Gastrocnemius medialis (tissue), 4 donors: ENCODE measurements at regions not wholly inside any gene's neighbourhood (a gene's known extent, or its start where the extent isn't known, plus 50 kb on each side); places are given as distances from the start of the nearest gene placed in this dataset.

ENCODE experiments used
- ATAC-seq, 2 donors: fragments of 150-250 bp; one replicate each; pipeline ENCODE4 v1.9.1; 2016
- DNase-seq, 2 donors: peaks; one replicate each; pipeline ENCODE4 v3.0.0-alpha.2; 2019
- H3K27ac ChIP-seq, 4 donors: fragments of 200-600 bp; sonication (generic); 1 replicate in 1 of 4; 2 replicates in 3 of 4; pipeline ENCODE4 v1.5.1; 2016 to 2018; ENCODE audit warnings: mild to moderate bottlenecking in 2 of 4, moderate library complexity in 1 of 4
- H3K27me3 ChIP-seq, 3 donors: fragments of 200-600 bp; sonication (generic) in 2 of 3; 1 replicate in 1 of 3; 2 replicates in 2 of 3; pipeline versions ENCODE4 v1.5.1 to v1.6.0; 2016 to 2019; ENCODE audit warnings: mild to moderate bottlenecking in 1 of 3, moderate library complexity in 1 of 3
- H3K36me3 ChIP-seq, 2 donors: fragments of 200-600 bp; sonication (generic) in 1 of 2; one replicate each; pipeline ENCODE4 v1.5.1; 2017 to 2018
- H3K4me1 ChIP-seq, 2 donors: fragments of 200-600 bp; sonication (generic) in 1 of 2; one replicate each; pipeline ENCODE4 v1.5.1; 2016 to 2017; ENCODE audit warnings: mild to moderate bottlenecking in 2 of 2
- H3K4me3 ChIP-seq, 4 donors: fragments of 200-600 bp; sonication (generic) in 3 of 4; 1 replicate in 1 of 4; 2 replicates in 3 of 4; pipeline ENCODE4 v1.5.1; 2016 to 2019; ENCODE audit warnings: mild to moderate bottlenecking in 2 of 4
- H3K9me3 ChIP-seq, 3 donors: fragments of 200-600 bp; sonication (generic) in 2 of 3; 1 replicate in 1 of 3; 2 replicates in 2 of 3; pipeline ENCODE4 v1.5.1; 2016 to 2019
- POLR2A ChIP-seq, 2 donors: fragments of 450-650 bp; IDR thresholded peaks; one replicate each; pipeline ENCODE4 v1.6.1; 2017; ENCODE audit warnings: antibody characterized with exemption in 2 of 2, mild to moderate bottlenecking in 2 of 2, moderate library complexity in 2 of 2
- in situ Hi-C, 4 donors: fragments of 200-750 bp; cut with MboI; loops; one replicate each; pipeline versions ENCODE4 v1.15.0 to v1.8.0; 2017; ENCODE audit warnings: low sequenced_read_pairs in 4 of 4
- intact Hi-C: fragments of 100-400 bp; cut with DNase I; formaldehyde crosslinking; loops from one replicate; pipeline ENCODE4 v1.15.1; 2023; ENCODE audit warnings: low total_unique reads
- TF ChIP-seq, protein P1 (sequence below), 5 experiments: fragments of 450-650 bp in 3 of 5; fragments of 200-600 bp in 2 of 5; sonication (generic) in 2 of 5; IDR thresholded peaks in 4 of 5; conservative IDR thresholded peaks in 1 of 5; 1 replicate in 4 of 5; 2 replicates in 1 of 5; pipeline ENCODE4 v1.5.1; 2016 to 2019; ENCODE audit warnings: antibody characterized with exemption in 5 of 5, mild to moderate bottlenecking in 3 of 5, moderate library complexity in 3 of 5

GRCh38 chr9:73064315-73064714 is 87.3 kb upstream of the ANXA1 start:
- Histone ChIP-seq H3K27ac (no peak overlapping the region), H3K4me1 (no peaks in the 10 kb centered on the region), H3K4me3 (no peak overlapping the region), H3K36me3 (no peaks in the 10 kb centered on the region), H3K9me3 (no peaks in the 10 kb centered on the region), H3K27me3 (no peaks in the 10 kb centered on the region)
- ATAC-seq, result no peak
- intact Hi-C loops, result no loop called here
- no peak for DNase-seq
- no peak for TF ChIP-seq POLR2A (IDR thresholded peaks at IDR 0.05)
- TF ChIP-seq, protein P1, sequence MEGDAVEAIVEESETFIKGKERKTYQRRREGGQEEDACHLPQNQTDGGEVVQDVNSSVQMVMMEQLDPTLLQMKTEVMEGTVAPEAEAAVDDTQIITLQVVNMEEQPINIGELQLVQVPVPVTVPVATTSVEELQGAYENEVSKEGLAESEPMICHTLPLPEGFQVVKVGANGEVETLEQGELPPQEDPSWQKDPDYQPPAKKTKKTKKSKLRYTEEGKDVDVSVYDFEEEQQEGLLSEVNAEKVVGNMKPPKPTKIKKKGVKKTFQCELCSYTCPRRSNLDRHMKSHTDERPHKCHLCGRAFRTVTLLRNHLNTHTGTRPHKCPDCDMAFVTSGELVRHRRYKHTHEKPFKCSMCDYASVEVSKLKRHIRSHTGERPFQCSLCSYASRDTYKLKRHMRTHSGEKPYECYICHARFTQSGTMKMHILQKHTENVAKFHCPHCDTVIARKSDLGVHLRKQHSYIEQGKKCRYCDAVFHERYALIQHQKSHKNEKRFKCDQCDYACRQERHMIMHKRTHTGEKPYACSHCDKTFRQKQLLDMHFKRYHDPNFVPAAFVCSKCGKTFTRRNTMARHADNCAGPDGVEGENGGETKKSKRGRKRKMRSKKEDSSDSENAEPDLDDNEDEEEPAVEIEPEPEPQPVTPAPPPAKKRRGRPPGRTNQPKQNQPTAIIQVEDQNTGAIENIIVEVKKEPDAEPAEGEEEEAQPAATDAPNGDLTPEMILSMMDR (IDR thresholded peaks at IDR 0.05 in 4 of 5, conservative IDR thresholded peaks at IDR 0.05 in 1 of 5), result no peak
- in situ Hi-C loops, result no loop called here

- in situ Hi-C loops (no loop called here), intact Hi-C loops (no loop called here)
- H3K4me1 ChIP-seq, result no peaks in the 10 kb centered on the region
- ATAC-seq (no peak), DNase-seq (no peak)
- H3K27ac ChIP-seq, result no peak overlapping the region
- H3K9me3 ChIP-seq, result no peaks in the 10 kb centered on the region
- H3K27me3 ChIP-seq, result no peaks in the 10 kb centered on the region
- no peak overlapping the region for H3K4me3 ChIP-seq
- no peaks in the 10 kb centered on the region for H3K36me3 ChIP-seq
- TF ChIP-seq POLR2A (IDR thresholded peaks at IDR 0.05), result no peak
- TF ChIP-seq, protein P1 (IDR thresholded peaks at IDR 0.05 in 4 of 5, conservative IDR thresholded peaks at IDR 0.05 in 1 of 5), result no peak
These were observed 90.5 kb upstream of the ANXA1 start for GRCh38 chr9:73061146-73061545.

DNA sequence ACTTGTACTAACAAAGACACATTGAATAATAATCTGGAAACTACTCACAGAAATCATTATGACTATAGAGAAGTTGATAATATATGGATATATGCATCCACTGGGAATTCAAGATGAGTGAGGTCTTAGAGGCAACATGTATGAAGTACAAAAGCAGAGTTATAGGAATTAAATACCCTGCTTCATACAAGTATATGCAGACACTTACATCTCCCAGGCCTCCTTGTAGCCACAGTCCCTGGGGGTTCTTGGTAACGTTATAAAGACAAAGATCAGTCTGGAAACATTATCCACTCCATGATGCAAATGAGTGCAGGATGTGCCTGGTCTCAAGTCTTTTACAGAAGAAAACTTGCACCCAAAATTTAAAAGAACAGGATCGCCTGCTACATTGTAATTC is 92.4 kb upstream of the ANXA1 start:
- no peaks in the 10 kb centered on the region for H3K27me3 ChIP-seq
- intact Hi-C loops (no loop called here), in situ Hi-C loops (no loop called here)
- DNase-seq, result no peak
- H3K27ac ChIP-seq, result no peak overlapping the region
- no peaks in the 10 kb centered on the region for H3K4me1 ChIP-seq
- no peaks in the 10 kb centered on the region for H3K9me3 ChIP-seq
- H3K4me3 ChIP-seq, result no peak overlapping the region
- ATAC-seq, result no peak
- no peaks in the 10 kb centered on the region for H3K36me3 ChIP-seq
- TF ChIP-seq, protein P1 (IDR thresholded peaks at IDR 0.05 in 4 of 5, conservative IDR thresholded peaks at IDR 0.05 in 1 of 5), result no peak
- no peak for TF ChIP-seq POLR2A (IDR thresholded peaks at IDR 0.05)

DNA sequence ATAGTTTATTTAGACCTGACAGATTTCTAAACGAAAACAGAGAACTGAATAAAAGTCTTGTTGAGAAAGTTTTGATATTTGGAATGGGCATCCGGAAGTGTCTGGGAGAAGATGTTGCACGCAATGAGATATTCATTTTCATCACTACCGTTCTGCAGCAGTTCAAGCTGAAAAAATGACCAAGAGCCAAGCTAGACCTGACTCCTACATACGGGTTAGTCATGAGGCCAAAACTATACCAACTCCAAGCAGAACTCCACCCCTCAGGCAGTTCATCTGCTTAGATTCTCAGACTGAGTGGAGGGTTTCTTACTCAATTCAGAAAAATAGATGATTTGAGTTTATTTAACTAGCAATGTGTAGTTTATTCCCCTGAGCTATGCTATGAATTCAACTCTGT is 95.4 kb upstream of the ANXA1 start:
- Histone ChIP-seq H3K9me3 (no peaks in the 10 kb centered on the region), H3K27ac (no peak overlapping the region), H3K36me3 (no peaks in the 10 kb centered on the region), H3K4me3 (no peak overlapping the region), H3K4me1 (no peaks in the 10 kb centered on the region), H3K27me3 (no peaks in the 10 kb centered on the region)
- no peak for DNase-seq
- intact Hi-C loops (no loop called here), in situ Hi-C loops (no loop called here)
- no peak for ATAC-seq
- TF ChIP-seq, protein P1 (IDR thresholded peaks at IDR 0.05 in 4 of 5, conservative IDR thresholded peaks at IDR 0.05 in 1 of 5), result no peak
- TF ChIP-seq POLR2A (IDR thresholded peaks at IDR 0.05), result no peak

- intact Hi-C loops, result no loop called here
- in situ Hi-C loops, result no loop called here
- H3K36me3 ChIP-seq, result no peaks in the 10 kb centered on the region
- H3K9me3 ChIP-seq, result no peaks in the 10 kb centered on the region
- ATAC-seq, result no peak
- H3K4me1 ChIP-seq, result peaks cover 4 to 12% of the 10 kb centered on the region in 2 donors
- DNase-seq, result no peak
- H3K4me3 ChIP-seq, result no peak overlapping the region
- H3K27ac ChIP-seq, result no peak overlapping the region
- no peaks in the 10 kb centered on the region for H3K27me3 ChIP-seq
- no peak for TF ChIP-seq POLR2A (IDR thresholded peaks at IDR 0.05)
- TF ChIP-seq, protein P1 (IDR thresholded peaks at IDR 0.05 in 4 of 5, conservative IDR thresholded peaks at IDR 0.05 in 1 of 5), result no peak
These were observed 97.6 kb upstream of the ANXA1 start for GRCh38 chr9:73054091-73054490.
